T-cell (primary cell): ENCODE measurements at regions not wholly inside any gene's neighbourhood (a gene's known extent, or its start where the extent isn't known, plus 50 kb on each side); places are given as distances from the start of the nearest gene placed in this dataset.
"Not testable (repeated sequence)": the region's sequence is repeated elsewhere in the genome, so short reads cannot be mapped to it uniquely, and the experiment has no call there.

Experiments used
- ATAC-seq, 4 experiments: fragments of 200-7000 bp in 3 of 4; fragments of 150-1000 bp in 1 of 4; cut with Tn5 transposase; replicated peaks in 1 of 4; 1 replicate in 3 of 4; 2 replicates in 1 of 4; pipeline ENCODE4 v1.10.0; 2021; ENCODE audit warnings: moderate library complexity in 3 of 4, mild to moderate bottlenecking in 2 of 4, moderate number of reproducible peaks in 1 of 4
- CTCF ChIA-PET, 2 donors: fragments of 300-600 bp; sonication (Branson Sonifier 250); formaldehyde crosslinking; loops; one replicate each; lab custom pipeline; 2022; ENCODE audit warnings: antibody characterized with exemption in 2 of 2; lab: Charles Lee
- POLR2A ChIA-PET, 2 donors: fragments of 300-600 bp; sonication (Branson Sonifier 250); formaldehyde crosslinking; loops; one replicate each; lab custom pipeline; 2022; ENCODE audit warnings: antibody characterized with exemption in 2 of 2; lab: Charles Lee
- DNase-seq, 35 experiments: peaks; one replicate each; pipeline versions ENCODE4 v3.0.0 to v3.0.0-alpha.2; 2013 to 2023
- H3K27ac ChIP-seq: one replicate; pipeline ENCODE4 v1.5.1; 2013; ENCODE audit warnings: low read length
- H3K27me3 ChIP-seq, 2 experiments: replicated peaks in 1 of 2; 1 replicate in 1 of 2; 2 replicates in 1 of 2; pipeline versions ENCODE4 v1.6.1 to v1.7.0; 2013; ENCODE audit warnings: low read length in 1 of 2, mixed read lengths in 1 of 2; ENCODE audit not compliant: control insufficient read depth in 2 of 2, insufficient read depth in 2 of 2; ENCODE audit errors: extremely low read depth in 1 of 2
- H3K36me3 ChIP-seq, 2 donors: 1 replicate in 1 of 2; 2 replicates in 1 of 2; pipeline versions ENCODE4 v1.6.1 to v1.7.0; 2013; ENCODE audit warnings: low read length in 1 of 2; ENCODE audit not compliant: control insufficient read depth in 2 of 2, insufficient read depth in 1 of 2; ENCODE audit errors: extremely low read depth in 1 of 2
- H3K4me1 ChIP-seq, 2 experiments: 1 replicate in 1 of 2; 2 replicates in 1 of 2; pipeline versions ENCODE4 v1.6.1 to v1.7.0; 2013; ENCODE audit warnings: low read length in 2 of 2, mixed read lengths in 1 of 2; ENCODE audit not compliant: insufficient read depth in 2 of 2, control insufficient read depth in 1 of 2; ENCODE audit errors: extremely low read depth in 1 of 2
- H3K4me3 ChIP-seq, 2 donors: 1 replicate in 1 of 2; 2 replicates in 1 of 2; pipeline versions ENCODE4 v1.5.1 to v1.7.0; 2013; ENCODE audit warnings: mild to moderate bottlenecking in 2 of 2, low read length in 1 of 2, moderate library complexity in 1 of 2; ENCODE audit not compliant: control insufficient read depth in 1 of 2; ENCODE audit errors: extremely low read depth in 1 of 2
- H3K9me3 ChIP-seq: 2 replicates; pipeline ENCODE4 v1.7.0; 2013
- H3K27ac Mint-ChIP-seq, 2 donors: one replicate each; pipeline ENCODE4 v1.8.0; 2020 to 2021; ENCODE audit warnings: mild to moderate bottlenecking in 2 of 2, mixed read lengths in 2 of 2
- H3K27me3 Mint-ChIP-seq, 2 donors: one replicate each; pipeline ENCODE4 v1.8.0; 2021 to 2022; ENCODE audit warnings: mixed read lengths in 2 of 2
- H3K36me3 Mint-ChIP-seq: one replicate; pipeline ENCODE4 v1.8.0; 2021; ENCODE audit warnings: mixed read lengths
- H3K4me1 Mint-ChIP-seq, 3 donors: one replicate each; pipeline ENCODE4 v1.8.0; 2020 to 2022; ENCODE audit warnings: mixed read lengths in 3 of 3, mild to moderate bottlenecking in 1 of 3
- H3K4me3 Mint-ChIP-seq, 3 donors: one replicate each; pipeline ENCODE4 v1.8.0; 2020 to 2022; ENCODE audit warnings: mild to moderate bottlenecking in 3 of 3, mixed read lengths in 3 of 3, moderate library complexity in 3 of 3
- H3K9me3 Mint-ChIP-seq, 3 donors: one replicate each; pipeline ENCODE4 v1.8.0; 2020 to 2022; ENCODE audit warnings: mixed read lengths in 3 of 3
- WGBS: methylation state at CpG from one replicate; pipeline ENCODE4 v1.1.5; 2013; ENCODE audit warnings: missing lambda C conversion rate; ENCODE audit not compliant: insufficient coverage; 5-methylcytosine and 5-hydroxymethylcytosine counted together

DNA sequence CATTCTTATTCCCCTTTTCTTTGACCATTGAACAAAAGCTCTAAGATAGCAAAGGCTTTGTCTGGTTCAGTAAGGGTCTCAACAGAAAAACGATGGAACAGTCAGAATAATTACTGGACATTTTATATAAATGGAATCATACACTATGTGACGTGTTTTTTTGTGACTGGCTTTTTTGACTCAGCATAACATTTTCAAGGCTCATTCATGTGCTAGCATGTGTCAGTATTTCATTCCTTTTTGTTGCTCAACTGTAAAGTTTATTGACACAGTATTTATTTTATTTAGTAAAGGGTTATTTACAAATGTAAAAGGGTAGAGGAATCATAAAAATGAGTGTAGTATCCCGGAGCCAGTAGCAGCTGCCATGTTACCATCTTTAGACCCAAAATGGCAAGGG lies 226.2 kb downstream of the CDRT15L2 start:
- Histone ChIP-seq H3K36me3 (no peaks in the 10 kb centered on the region), H3K27ac (no peak overlapping the region), H3K9me3 (no peaks in the 10 kb centered on the region), H3K4me1 (no peaks in the 10 kb centered on the region), H3K4me3 (no peak overlapping the region), H3K27me3 (peaks cover 0 to 10% of the 10 kb centered on the region in 2 experiments)
- POLR2A ChIA-PET = no interaction called here
- H3K9me3 Mint-ChIP-seq = peaks cover 0 to 7% (median 6%) of the 10 kb centered on the region in 3 donors
- no peak overlapping the region for H3K27ac Mint-ChIP-seq
- no peak overlapping the region for H3K4me3 Mint-ChIP-seq
- no peaks in the 10 kb centered on the region for H3K36me3 Mint-ChIP-seq
- WGBS = 71% methylated on average over 1 of the region's 3 CpGs
- DNase-seq = no peak
- no peaks in the 10 kb centered on the region for H3K4me1 Mint-ChIP-seq
- H3K27me3 Mint-ChIP-seq = peaks cover 2 to 5% of the 10 kb centered on the region in 2 donors
- CTCF ChIA-PET = interaction anchor here in 1 of 2 donors (0.7 kb wide), 1 partner anchor 187 kb away, joined by 3 read pairs; no protein-coding TSS in a partner anchor
- ATAC-seq = no peak

DNA sequence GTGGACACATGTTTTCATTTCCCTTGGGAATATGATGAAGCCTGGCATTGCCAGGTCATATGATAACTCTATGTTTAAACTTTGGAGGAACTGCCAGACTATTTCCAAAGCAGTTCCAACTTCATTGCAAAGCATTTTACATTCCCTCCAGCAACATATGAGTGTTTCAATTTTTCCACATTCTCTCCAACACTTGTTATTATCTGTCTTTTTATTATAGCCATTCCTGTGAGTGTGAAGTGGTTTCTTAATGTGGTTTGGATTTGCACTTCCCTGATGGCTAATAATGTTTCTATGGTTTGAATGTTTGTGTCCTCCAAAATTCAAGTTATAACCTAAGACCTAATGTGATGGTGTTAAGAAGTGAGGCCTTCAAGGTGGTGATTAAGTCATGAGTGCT lies 228.0 kb downstream of the CDRT15L2 start:
- H3K4me3 Mint-ChIP-seq, H3K9me3 Mint-ChIP-seq, H3K36me3 Mint-ChIP-seq, DNase-seq, H3K4me1 Mint-ChIP-seq, H3K27me3 Mint-ChIP-seq, H3K9me3 ChIP-seq, H3K27ac ChIP-seq, POLR2A ChIA-PET, H3K27me3 ChIP-seq, H3K4me3 ChIP-seq, CTCF ChIA-PET, H3K27ac Mint-ChIP-seq, H3K4me1 ChIP-seq, ATAC-seq, H3K36me3 ChIP-seq: not testable (repeated sequence)

DNA sequence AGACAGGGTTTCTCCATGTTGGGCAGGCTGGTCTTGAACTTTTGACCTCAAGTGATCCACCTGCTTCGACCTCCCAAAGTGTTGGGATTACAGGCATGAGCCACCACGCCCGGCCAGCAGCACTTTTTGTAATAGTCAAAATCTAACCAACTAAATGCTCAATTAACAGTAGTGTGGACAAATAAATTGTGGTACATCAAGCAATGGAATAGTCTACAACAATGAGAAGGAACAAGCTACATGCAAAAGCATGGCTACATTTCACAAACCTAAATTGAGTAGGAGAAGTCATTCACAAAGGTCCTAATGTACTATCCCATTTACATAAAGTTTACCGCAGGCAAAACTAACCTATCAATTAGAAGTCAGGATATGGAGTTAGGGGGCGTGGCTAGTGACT lies 227.4 kb downstream of the USP22 start:
- H3K9me3 ChIP-seq, H3K36me3 Mint-ChIP-seq, H3K27ac Mint-ChIP-seq, H3K4me1 ChIP-seq, POLR2A ChIA-PET, H3K4me3 Mint-ChIP-seq, H3K36me3 ChIP-seq, CTCF ChIA-PET, ATAC-seq, H3K4me3 ChIP-seq, H3K9me3 Mint-ChIP-seq, DNase-seq, H3K4me1 Mint-ChIP-seq, H3K27ac ChIP-seq: not testable (repeated sequence)
- peaks cover 0 to 11% of the 10 kb centered on the region in 2 experiments for H3K27me3 ChIP-seq
- no CpG with 5 or more reads among the region's 5 CpGs for WGBS
- H3K27me3 Mint-ChIP-seq = peaks cover 9 to 11% of the 10 kb centered on the region in 2 donors

DNA sequence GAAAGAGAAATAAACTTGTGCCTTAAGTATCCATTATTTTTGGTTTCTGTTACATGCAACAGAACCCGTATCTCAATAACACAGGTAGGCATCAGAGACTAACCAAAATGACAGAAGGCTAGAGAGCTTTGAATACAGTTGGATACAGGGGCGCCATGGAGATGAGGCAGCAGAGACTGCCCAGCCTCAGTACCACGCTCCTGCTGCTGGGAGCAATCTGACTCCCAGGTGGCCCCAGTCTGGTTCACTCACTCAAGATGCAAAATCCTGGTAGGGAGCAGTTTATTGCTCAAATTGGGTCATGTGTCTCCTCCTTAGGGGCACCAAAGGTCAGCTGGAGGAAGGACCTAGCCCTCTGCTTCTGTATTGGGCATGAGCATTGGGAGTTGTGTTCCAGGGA lies 218.9 kb downstream of the USP22 start:
- no peak overlapping the region for H3K27ac ChIP-seq
- H3K9me3 ChIP-seq = no peaks in the 10 kb centered on the region
- H3K4me3 Mint-ChIP-seq = no peak overlapping the region
- no peaks in the 10 kb centered on the region for H3K4me1 ChIP-seq
- no peak overlapping the region for H3K4me3 ChIP-seq
- no peaks in the 10 kb centered on the region for H3K36me3 ChIP-seq
- ChIA-PET POLR2A (interaction anchor here in 1 of 2 donors (0.6 kb wide), 1 partner anchor 23 kb away, joined by 3 read pairs; no protein-coding TSS in a partner anchor), CTCF (no interaction called here)
- H3K27ac Mint-ChIP-seq = no peak overlapping the region
- peaks cover 7 to 14% of the 10 kb centered on the region in 2 donors for H3K27me3 Mint-ChIP-seq
- DNase-seq (no peak), ATAC-seq (no peak)
- 67% methylated on average over 2 of the region's 3 CpGs for whole genome bisulfite sequencing
- H3K4me1 Mint-ChIP-seq = no peaks in the 10 kb centered on the region
- no peaks in the 10 kb centered on the region for H3K36me3 Mint-ChIP-seq
- no peaks in the 10 kb centered on the region for H3K9me3 Mint-ChIP-seq
- peaks cover 0 to 6% of the 10 kb centered on the region in 2 experiments for H3K27me3 ChIP-seq

DNA sequence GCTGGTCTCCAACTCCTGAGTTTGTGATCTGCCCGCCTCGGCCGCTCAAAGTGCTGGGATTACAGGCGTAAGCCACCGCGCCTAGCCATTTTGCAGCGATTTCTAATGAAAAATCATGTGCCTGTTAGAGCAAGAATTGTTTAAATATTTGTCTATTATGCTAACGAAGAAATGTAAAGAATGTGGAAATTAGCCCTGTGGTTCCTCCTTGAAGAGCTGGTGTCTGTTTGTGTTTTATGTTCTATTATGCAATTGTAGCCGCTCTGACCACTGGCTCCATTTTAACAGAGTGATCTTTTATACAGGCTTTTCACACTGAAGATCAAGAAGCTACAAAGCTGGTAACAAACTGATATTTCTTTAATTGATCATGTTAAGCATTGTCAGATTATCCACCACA lies 217.3 kb downstream of the USP22 start:
- no peak overlapping the region for H3K4me3 Mint-ChIP-seq

DNA sequence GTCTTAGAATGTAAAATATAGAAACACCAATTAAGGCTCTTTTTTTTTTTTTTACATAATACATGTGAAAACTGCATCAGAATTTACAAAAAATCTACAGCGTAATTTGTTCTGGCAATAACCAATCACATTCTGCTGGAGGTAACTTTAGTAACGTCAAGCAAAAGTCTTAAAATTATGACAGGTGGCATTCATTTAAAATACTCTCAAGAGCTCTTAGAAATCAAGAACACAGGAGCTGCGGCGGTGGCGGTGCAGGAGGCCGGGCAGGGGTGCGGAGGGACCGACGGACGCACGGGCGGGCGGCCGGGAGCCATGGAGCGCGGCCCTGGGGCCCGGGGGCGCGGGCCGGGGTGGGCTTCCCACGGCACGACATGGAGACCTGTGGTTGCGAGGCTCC lies 202.4 kb downstream of the USP22 start:
- H3K9me3 Mint-ChIP-seq, CTCF ChIA-PET, H3K4me1 Mint-ChIP-seq, H3K9me3 ChIP-seq, H3K27ac Mint-ChIP-seq, H3K4me1 ChIP-seq, H3K27ac ChIP-seq, H3K36me3 Mint-ChIP-seq, H3K4me3 ChIP-seq, POLR2A ChIA-PET, DNase-seq, H3K36me3 ChIP-seq: not testable (repeated sequence)
- Mint-ChIP-seq H3K4me3 (peak overlapping the region in 2 of 3 donors; percentile 36 to 67), H3K27me3 (peaks cover 11 to 24% of the 10 kb centered on the region in 2 donors)
- WGBS = 59% methylated on average over 2 of the region's 23 CpGs
- peaks cover 2 to 24% of the 10 kb centered on the region in 2 experiments for H3K27me3 ChIP-seq
- ATAC-seq = peak in 2 of 4 experiments; percentile 13 to 53

More for the DNA sequence above, 217.3 kb downstream of the USP22 start:
- H3K9me3 Mint-ChIP-seq = no peaks in the 10 kb centered on the region
- ATAC-seq = no peak
- peaks cover 14 to 15% of the 10 kb centered on the region in 2 donors for H3K27me3 Mint-ChIP-seq
- H3K4me3 ChIP-seq = no peak overlapping the region
- H3K36me3 ChIP-seq = no peaks in the 10 kb centered on the region
- ChIA-PET POLR2A (no interaction called here), CTCF (no interaction called here)
- H3K27ac Mint-ChIP-seq = no peak overlapping the region
- peaks cover 0 to 7% of the 10 kb centered on the region in 2 experiments for H3K27me3 ChIP-seq
- H3K36me3 Mint-ChIP-seq = no peaks in the 10 kb centered on the region
- WGBS = 91% methylated on average over 8 of the region's 9 CpGs
- no peaks in the 10 kb centered on the region for H3K4me1 Mint-ChIP-seq
- no peak overlapping the region for H3K27ac ChIP-seq
- no peaks in the 10 kb centered on the region for H3K9me3 ChIP-seq
- H3K4me1 ChIP-seq = no peaks in the 10 kb centered on the region
- DNase-seq = no peak
